Embryonic facial prominence (tissue), 1 donor: ENCODE measurements at regions not wholly inside any gene's neighbourhood (a gene's known extent, or its start where the extent isn't known, plus 50 kb on each side); places are given as distances from the start of the nearest gene placed in this dataset.
A peak's percentile ranks its signal among the peaks of the same experiment; 100 is the strongest.

Experiments used
- DNase-seq: peaks from one replicate; pipeline ENCODE4 v3.0.0-alpha.2; 2016; ENCODE audit errors: extremely low spot score

DNA sequence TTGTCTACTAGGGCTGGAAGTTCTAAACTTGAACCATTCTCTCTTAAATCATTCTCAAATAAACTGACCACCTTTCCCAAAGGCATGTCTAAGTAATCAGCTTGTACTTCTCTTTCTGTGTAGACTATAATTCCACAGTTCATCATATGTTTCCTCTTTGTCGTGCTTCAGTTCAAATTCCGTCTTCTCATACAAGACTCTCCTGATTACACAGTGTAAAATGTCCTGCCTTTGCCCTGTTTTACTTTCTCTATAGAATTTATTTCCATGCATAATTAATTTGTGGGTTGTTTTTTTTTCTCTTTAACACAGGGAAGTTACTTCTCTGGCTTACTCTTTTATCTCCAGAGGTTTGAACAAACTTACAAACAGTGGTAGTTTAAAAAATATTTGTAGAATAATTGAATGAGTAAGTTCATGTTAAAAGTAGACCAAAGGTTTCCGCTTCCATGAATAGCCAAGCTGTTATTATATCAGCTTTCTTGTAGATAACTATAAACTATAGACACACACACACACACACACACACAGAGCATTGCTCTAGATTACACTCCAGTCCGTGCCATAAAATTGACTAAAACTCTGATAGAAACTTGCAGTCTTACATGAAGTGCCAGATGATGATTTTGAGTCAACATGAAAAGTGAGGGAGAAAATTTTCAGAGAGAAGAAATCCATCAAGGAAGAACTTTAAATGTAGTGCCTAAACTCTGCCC, 119.0 kb downstream of the SUCNR1 start:
- DNase-seq: peak; percentile 18

DNA sequence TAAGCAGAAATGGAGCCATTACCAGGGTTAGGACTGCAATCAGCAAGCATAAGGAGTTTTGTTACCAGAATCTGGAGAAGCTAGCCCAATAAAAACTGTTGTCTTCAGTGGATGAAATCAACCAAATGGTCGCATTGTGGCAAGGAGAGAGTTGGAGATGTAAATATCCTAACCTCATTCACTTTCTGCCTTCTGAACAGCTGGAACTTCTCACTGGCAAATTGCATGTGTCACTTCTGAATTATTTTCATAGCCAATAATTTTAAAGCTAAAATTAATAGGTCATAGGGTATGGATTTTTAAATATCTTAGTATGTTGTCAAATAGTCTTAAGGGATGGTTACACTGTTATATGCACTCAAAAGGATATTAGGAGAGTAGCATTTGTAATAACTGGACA, 121.6 kb downstream of the SUCNR1 start:
- DNase-seq: no peak

DNA sequence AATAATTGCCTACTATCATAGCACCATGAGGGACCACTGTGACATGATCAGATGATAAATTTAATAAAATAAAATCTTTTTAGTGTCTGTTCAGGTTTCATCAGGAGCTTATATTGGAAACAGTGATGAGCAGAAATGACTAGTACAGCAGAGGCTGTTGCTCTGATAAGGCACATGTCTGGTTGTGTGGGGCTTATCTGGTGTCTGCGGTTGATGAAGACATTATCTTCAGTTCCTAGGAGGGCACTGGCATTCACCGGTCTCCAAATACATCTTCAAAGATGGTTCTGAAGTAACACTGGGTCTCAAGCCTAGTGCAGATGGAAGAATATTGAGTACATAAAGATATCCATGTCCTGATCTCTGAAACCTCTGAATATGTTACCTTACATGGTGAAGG, 125.3 kb downstream of the SUCNR1 start:
- DNase-seq: no peak

DNA sequence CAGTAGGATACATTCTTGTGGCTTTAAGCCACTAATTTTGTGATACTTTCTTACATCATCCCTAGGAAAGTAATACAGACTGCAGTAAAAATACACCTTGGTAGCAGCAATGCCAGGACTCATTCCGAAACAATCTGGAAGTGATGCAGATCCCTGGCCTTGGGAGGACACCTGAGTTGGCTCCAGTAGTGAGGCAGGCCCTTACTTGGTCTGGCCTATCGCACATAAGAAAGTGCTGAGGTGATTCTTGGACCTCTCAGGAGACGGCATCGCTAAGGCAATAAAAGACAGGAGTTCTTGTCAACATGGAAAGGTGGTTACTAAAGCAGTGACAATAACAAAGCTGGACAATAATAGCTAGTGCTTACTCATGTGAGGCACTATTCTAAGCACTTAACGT, 126.5 kb downstream of the SUCNR1 start:
- DNase-seq: no peak

DNA sequence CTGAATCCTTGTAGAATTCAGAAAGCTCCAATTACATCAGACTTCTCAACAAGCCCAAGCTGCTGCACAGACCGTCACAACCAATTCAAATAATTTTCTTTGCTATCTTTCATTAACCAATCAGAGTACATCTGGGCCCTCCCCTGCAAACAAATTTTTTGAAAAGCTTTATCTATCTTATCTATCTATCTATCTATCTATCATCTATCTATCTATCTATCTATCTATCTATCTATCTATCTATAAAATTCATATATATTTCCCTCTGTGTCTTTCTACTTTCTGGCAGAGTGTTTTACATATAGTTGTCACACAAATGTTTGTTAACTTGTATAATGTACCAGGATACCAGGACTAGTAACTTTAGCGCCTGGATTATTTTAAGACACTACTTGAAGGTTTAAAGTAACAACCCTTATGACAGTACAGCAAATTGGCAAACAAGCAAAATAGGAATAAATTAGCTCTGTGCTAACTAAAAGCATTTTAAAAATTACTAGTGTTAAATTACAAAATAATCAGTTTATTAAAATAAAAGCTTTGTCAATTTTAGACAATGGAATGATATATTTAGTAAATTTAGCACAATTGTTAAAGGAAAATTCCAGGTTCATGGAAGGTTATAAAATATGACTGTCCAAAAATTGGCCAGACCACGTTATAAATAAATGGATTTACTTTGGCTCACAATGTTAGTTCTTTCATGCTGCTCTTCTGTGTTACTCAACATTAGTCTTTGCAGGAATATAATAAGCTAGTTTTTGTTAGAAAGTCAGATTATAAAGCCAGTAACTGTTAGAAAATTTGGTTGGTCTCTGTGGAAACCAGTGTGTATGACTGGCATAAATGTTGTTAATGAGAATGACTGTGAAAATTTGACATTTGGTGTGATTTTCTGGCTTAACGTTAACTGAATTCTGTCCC, 138.6 kb downstream of the SUCNR1 start:
- DNase-seq: no peak

DNA sequence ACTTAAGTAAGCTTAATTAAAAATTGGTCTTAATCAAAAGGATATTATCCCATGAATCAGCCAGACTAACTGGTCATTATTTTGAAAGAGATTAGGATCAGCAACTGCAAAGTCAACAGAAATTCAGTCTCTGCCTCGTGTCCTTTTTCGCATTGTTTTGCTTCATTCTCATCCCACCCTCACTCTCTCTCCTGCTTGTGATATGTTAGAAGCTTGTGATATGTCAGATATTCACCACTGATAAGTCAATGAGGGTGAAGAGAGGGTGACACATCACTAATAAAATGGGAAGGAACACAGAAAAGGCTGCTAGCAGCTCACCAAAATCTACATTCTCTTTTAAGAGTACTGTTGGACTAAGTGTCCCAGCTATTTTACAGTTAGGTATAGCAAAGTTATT, 146.1 kb downstream of the SUCNR1 start:
- no peak for DNase-seq

DNA sequence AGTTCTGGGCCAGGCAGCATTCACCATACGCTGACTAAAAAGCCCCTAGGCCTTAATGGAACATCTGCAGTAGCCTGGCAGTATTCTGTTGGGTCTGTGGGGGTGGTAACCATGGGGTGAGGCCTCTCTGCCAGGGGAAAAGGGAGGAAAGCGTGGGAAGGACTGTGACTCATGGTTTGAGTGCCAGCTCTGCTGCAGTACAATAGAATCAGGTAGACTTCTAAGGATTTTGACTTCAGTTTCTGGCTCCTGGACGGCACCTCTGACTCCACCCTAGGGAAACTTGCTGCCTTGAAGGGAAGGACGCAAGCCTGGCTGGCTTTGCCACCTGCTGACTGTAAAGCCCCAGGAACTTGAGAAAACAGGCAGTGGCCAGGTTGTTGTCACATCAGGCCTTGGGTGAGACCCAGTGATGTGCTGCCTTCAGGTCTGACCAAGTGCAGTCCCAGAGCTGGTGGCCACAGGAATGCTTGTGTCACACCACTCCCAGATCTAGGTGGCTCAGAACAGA, 148.6 kb downstream of the SUCNR1 start:
- DNase-seq: no peak

DNA sequence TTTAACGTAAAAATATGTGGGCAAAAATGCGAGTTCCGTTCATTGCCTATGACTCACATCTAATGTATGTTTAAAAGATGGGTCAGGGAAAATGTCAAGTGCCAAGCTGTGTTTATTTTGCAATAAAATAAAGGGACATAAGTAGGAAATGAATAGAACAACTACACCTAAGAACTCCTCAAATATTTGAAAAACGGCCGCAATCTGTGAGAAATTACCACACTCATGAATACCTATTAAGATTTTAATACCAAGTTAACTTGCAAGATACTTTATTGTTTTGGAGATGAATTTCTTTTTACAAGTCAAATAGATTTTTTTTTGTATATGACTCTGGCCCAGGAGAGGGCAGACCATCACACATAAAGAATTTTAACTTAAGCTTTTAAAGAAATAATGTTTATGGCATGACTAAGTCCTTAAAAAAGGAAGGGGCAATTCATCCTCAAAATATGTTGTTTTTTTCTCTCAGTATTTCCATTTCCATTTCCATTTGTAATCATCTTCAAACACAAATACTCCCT, 152.7 kb downstream of the SUCNR1 start:
- DNase-seq: peak; percentile 9

DNA sequence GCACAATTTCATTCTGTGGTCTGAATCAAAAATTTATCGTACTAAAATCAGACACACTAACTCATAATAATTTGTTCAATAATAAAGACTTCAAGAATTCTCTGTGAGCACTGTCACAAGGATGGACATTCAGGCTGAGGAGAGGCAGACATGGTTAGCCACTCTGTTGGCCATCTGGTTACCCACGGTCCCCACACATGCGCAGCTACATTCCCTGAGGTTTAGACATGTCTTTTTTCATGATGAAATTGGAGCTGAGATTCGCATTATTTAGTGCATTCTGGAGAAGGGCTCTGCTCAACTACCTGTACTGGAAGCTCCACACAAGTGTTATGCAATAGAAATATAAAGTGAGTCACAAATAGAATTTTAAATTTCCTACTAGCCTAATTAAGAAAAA, 156.9 kb downstream of the SUCNR1 start:
- no peak for DNase-seq

DNA sequence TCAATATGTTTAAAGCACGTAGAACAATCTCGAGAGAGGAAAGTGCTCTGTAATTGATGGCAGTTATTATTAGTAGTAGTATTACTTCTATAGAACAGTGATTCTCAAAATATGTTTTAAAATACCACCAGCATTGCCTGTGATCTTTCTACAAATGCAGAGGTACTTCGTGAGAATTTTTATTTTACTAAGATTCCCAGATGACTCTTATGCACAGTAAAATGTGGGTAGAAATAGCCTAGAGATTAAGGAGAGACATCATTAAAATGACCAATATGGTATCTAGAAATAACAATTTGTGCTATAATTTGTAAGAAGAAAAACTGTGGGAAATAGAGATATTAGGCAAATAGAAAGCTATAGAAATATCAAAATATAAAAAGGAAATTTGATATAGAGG, 157.9 kb downstream of the SUCNR1 start:
- DNase-seq: no peak

DNA sequence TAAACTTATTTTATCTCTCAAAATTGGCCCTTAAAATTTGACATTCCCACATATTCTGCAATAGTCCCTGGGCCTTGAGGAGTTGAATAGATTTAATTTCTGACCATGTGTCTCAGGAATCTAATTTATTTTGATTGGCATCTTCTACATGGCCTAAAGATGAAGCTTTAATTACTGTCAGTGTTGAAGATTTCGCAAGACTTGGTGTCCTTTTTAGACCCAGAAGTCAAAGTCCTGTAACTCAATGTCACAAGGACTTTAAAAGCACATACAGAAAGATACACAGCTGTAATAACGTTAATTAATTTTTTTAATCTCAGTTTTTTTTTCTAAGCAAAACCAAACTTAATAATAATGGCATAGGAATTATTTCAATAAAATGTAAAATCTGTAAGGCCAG, 163.9 kb downstream of the SUCNR1 start:
- no peak for DNase-seq

DNA sequence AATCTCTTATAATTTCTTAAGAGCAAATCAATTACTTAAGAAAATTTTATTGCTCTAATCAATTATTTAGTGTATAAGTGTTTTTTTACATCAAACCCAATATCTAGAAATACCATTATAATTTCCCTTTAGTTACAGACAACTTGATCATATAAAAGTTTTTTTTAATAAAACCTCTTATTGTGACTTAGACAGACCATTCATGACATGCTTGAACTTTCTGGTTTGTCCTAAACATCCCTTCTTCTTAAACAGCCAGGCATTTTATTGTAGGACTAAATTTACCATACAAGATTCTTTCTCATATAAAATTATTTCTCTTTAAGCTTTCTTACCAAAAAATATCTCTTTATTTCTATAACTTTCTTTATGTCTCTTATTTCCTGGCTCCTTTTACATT, 164.5 kb downstream of the SUCNR1 start:
- DNase-seq: no peak

DNA sequence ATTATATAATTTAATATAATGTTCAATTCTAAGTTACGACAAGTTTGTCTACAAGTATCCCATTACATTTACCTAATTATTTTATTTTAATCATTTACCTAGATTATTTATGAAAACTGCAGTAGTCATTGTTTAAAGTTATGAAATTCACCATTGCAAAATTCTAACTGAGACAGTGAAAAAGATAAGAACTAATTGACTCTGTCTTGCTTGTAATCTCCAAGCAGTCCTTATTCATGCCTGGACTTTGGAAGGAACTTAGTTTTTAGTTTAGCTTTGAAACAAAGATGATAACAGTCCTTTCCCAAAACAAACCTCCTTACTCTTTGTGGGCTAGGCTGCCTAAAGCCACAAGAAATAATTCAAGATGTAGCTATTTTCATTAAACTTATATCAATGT, 165.0 kb downstream of the SUCNR1 start:
- no peak for DNase-seq

DNA sequence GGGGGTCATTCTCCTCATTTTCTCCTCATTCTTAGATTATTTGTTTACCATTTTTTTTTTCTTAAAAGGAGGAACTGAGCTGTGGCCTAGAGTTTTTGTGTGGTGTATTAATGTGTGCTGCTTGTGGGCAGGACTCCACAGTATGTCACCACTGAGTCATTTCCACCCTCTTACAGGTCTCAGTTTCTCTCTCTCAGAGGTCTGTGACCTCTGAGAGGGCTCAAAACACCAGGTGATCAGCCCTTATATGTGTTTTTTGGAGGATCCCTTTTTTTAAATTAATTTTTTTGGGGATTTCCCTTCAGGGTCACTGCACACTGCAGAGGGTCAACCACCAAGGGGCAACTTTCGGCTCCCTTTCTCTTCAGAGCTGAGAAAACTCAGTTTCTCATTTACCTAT, 166.4 kb downstream of the SUCNR1 start:
- DNase-seq: no peak

DNA sequence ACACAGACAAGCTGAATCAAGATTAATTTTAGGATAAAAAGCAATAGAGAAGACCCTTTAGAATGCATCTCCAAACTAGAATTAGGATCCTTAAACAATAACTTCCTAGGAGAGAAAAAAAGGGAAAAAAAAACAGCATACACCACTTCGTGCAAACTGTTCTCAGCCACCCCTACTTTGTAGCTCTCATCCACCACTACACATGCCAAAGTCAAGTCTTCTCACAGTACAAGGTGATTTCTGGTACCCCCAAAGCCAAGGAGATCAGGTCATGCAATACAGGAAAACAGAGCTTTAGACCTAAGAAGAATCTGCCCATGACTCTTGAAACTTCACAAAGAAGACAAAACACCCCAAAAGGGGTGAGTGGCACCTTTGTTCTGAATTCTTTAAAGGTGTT, 166.9 kb downstream of the SUCNR1 start:
- no peak for DNase-seq

DNA sequence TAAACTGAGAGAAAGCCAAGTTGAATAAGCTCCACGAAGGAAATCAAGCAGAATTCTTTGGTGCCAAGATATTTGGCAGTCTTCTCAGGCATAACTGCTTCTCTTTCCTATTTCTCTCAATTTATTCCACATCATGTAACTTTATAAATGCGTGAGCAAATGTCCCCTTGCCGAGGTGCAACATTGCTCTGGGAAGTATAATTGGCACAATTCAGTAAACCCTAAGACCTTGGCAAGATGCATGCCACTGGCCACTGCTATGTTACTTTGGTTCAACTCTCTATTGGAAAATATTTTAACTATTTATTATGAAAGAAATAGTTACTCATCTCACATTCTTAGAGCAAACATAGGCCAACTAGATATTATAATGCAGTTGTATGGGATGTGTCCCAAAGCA, 170.2 kb downstream of the SUCNR1 start:
- no peak for DNase-seq

DNA sequence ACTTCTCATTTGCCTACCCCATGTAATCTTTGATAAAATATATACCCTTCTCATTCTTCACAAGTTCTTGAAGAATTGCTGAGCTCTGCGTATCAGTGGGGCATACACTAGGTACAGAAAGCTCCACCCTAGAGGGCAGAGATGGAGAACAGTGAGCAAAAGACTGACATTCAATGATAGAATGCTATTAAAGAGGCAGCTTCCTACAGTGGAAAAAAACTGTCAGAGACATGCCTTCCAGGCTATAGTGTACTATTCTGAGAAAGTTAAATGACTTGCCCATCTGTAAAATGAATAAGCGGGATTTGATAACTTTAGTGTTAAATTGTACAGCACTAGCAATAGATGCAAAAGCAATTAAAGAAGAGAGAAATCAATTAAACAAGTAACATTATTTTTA, 172.8 kb downstream of the SUCNR1 start:
- DNase-seq: no peak

DNA sequence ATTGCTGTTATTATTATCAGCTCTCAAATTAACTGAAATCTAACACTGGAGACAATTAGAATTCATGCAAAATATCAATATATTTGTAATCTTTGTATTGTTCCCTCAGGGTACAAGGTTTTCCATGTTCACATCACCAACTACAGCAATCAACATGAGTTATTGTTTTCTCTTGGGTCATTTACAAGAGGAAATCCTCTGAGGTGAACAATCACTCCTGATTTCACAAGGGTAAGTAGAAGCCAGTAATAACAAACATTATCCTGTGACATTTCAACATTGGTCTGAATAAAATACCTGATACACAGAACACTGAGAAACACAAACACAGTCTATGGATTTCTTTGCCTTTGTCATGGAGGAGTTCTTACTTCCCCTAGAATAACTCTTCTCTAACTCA, 174.0 kb downstream of the SUCNR1 start:
- no peak for DNase-seq

DNA sequence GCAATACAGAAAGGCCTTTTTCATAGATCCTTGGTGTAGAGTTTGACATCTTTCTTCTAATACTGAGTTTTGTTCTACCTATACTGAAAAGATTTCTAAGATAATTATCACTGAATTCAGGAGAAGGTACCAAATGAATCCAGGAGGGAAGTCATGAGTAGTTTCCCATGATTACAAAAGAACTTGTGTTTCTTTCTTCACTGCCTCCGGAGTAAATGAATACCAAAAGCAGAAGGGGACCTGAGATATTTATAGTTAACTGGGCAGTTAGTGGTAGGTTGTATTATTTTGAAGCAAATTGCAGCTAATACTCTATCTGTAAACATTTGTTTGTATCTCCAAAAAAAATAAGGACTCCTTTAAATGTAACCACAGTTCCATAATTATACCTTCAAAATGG, 175.4 kb downstream of the SUCNR1 start:
- no peak for DNase-seq

DNA sequence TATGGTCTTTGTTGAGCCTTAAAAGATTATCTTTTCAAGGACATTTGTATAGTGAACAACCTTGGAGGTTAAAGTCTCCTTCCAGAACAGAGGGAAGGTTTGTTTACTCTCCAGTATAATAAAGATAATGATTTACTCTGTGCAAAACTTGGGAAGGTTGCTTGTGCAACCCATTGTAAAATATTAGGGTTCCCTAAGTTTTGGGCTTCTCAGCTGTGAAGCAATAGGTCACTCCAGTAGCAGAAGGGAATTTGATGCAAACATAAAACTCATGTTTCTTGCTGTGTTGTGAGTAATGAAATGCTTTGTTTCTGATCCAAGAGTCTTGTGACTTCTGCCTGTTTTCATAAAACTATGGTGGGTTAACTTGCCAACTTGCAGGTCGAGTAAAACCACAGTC, 177.5 kb downstream of the SUCNR1 start:
- no peak for DNase-seq

DNA sequence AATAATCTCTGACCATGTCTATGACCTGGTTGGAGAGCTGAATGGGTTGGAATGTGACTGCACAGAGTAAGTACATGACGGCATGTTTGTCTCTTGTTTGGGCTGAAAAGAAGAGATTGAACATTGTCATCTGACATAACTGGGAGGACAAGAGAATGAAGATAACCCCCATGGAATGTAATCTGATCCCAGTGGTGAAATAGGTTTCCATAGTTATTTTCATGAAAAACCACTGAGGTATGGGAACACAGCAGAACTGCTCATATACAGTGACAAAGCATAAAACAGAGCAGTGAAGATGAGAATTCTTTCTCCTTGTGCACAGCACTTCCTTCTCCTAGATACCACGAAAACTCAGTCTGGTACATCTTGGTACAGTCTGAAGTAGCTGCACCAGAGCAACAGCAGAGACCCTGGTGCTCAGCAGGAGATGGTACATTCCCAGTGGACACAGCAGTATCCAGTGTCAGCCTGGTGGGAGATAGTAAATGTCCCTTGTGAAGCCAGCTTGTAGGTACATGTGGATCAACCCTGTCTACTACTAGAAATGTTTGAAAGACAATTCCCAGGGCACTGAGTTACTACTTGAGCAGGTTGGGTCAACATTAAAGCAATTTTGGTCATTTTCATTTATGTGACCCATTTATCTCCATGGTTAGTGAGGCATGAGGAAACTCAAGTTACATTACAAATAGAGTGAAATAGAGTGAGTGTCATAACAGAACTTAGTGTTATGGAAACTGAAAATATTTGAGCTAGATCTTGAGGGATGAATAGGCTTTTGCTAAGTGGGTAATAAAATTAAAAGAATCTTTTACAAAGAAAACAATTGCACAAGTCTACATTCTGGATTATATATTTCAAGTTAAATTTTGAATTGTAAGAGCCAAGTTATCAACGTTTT, 178.3 kb downstream of the SUCNR1 start:
- no peak for DNase-seq

DNA sequence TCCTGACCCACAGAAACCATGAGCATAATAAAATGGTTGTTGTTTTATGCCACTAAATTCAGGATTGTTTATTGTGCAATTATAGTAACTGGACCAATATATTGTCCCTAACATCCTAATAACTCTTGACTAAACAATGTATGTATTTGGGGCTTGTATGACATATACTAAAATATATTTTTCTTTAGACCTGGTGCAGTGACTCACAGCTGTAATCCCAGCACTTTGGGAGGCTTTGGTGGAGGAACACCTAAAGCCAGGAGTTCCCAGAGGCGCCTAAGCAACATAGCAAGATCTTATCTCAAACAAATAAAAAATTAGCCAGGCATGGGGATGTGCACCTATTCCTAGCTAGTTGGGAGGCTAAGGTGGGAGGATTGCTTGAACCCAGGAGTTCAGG, 180.4 kb downstream of the SUCNR1 start:
- DNase-seq: no peak
